ENCODE measurements at regions not wholly inside any gene's neighbourhood (a gene's known extent, or its start where the extent isn't known, plus 50 kb on each side); places are given as distances from the start of the nearest gene placed in this dataset.

- TF ChIP-seq CTCF (IDR thresholded peaks at IDR 0.05 in 2 of 3, conservative IDR thresholded peaks at IDR 0.05 in 1 of 3; ENCODE audit: borderline replicate concordance in 1 of 3, insufficient read depth in 1 of 3, low read depth in 2 of 3, low read length in 2 of 3) (no peak), TCF7L2 (IDR thresholded peaks at IDR 0.05; ENCODE audit: borderline replicate concordance, extremely low read depth, insufficient read depth, insufficient read length) (no peak)
Measured at GRCh38 chr5:96143450-96143849, 181.8 kb upstream of the ELL2 start.

Data from HCT116 (cell line).